HT-29 (cell line): ENCODE measurements at regions not wholly inside any gene's neighbourhood (a gene's known extent, or its start where the extent isn't known, plus 50 kb on each side); places are given as distances from the start of the nearest gene placed in this dataset.
A peak's percentile ranks its signal among the peaks of the same experiment; 100 is the strongest.

Source experiments
- DNase-seq: peaks from one replicate; pipeline ENCODE4 v3.0.0-alpha.2; 2015; ENCODE audit warnings: low spot score

DNA sequence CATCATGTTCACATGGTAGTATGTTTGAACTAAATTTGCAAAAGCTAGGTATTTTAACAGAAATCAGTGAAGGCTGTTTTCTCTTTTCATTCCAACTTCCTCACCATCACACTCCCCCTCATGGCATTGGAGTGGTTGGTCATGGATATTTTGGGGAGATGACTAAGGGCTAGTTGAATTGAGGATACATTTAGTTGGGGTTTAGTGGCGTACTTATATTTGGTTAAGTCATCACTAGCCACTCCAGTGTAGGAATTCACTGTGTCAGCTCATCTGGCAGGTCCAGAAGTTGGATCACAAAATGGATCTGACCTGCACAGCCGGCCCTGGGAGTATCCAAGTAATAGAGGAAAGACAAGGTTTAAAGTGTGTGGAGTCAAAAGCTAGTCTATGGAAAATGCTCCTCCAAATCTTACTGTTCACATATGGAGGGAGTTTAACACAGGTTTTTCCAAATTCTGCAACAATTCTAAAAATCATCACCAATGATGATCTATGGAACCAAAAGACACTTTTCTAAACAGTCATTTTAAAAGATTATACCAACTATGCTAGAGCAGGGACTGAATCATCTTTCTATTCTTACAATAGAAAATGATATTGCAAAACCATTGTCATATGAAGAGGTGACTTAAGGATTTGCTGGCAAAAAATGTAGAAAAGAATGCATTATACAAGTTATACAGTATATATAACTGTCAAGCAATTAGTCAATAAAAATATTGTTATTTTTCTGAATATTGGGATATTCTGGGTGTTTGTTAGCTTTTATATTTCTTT is 247.8 kb upstream of the PEX5L start:
- no peak for DNase-seq

DNA sequence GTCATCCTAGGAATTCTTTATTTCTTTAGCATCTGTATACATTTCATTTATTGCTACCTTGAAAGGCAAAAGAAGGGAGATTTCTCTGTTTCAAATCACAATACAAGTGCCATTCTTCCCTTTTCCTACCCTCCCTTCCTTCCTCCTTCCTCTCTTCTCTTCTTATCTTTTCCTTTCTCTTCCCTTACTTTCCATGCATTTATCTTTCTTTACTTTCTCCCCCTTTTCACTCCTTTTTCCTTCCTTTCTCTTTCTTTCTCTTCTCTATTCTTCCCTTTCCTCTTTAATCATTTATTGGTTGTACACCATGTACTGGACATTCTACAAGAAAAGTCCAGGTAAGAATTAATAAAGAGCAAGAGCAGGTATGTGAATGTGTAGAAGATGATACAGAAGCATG is 251.0 kb upstream of the PEX5L start:
- no peak for DNase-seq

DNA sequence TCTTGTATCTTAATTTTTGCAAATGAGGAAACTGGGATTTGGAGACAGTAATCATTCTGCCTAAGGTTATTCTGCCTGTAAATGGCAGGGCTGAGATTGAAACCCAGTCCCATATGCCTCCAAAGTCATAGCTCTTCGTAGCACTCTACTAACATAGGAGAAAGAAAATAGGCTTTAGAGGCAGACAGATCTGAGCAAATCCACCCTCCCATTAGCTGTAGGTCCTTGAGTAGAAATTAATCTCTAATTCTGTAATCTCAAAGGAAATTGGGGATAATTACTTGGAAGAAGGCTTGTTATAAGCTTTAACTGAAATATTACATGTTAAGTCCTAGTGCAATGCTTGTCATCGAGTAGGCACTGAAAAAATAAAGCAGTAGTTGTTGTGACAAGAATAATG is 252.1 kb upstream of the PEX5L start:
- DNase-seq = no peak

DNA sequence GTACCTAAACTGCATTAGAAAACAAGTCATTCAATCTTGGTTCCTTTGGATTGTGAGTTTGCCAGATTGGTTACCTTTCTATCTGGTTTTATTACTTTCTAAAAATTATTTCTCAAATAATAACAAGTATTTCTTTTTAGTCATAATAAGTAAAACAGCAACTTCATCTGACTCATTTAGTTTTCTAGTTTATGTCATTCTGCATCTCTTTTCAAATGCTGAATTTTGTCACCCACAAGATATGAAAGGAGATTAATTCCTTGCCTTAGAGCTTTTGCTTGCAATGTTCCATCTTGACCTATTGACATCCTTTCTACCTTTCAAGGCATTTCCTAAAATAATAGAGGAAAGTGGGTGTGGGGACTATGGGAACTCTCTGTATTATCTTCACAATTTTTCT is 253.6 kb upstream of the PEX5L start:
- no peak for DNase-seq

DNA sequence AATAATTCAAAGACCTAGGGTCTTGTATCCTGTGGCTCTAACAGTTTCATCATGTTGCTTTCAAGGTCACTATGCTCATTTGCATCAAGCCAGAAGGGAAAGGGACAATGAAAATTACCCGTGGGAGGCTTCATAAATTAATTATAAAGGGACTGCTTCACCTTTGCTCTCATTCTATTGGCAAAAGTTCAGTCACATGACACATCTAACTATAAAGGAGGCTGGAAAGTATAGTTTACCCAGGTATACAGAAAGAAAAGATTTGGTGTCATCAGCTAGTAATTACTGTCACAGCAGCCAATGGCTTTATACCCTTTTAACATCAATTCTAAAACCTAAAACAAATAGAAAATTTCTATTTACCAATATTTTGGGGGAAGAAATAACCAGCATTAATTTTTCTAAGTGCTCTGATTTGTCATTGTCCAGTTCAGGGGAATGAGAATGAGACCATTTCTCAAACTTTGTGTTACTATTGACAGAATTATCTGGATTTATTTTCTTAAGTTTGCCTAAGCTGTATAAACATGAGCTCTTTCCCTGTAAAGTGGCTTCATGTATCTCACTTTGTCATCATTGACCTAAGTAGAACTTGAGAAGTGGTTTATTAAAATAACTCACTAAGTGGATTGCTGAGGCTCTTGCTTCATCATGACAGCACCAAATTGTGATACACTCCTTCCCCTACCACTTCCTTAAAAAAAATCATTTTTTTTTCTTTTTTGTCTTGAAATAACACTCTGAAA is 257.7 kb upstream of the PEX5L start:
- no peak for DNase-seq

DNA sequence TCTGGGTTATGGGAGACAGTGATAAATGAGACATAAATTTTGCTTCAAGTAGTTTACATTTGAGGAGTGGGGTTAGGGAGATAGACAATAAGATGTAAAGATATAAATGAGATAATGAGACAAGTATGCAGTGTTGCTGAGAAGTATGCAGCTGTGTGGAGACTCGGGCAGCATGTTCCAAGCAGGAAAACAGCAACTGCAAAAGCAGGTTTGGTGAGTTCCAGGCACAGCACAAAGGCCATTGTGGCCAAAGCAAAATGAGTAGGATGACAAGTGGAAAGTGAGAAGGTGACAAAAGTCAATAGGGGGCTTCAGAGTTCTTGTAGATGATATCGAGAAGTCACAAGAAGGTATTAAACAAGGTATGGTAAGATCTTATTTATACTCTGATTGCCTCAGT is 259.1 kb upstream of the PEX5L start:
- DNase-seq = peak; percentile 12

DNA sequence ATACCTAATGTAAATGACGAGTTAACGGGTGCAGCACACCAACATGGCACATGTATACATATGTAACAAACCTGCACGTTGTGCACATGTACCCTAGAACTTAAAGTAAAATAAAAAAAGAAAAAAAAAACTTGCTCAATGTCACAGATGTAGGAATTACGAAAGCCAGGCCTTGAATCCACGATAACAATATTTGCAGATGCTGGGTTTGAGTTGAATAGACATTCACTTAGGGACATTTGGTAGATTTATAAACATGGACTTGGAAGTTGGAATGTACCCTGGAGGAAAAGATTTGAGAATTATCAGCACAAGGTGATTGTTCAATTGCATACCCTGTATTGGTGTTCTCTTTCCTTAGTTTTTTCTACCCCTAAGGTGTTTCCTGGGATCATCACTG is 260.2 kb upstream of the PEX5L start:
- no peak for DNase-seq

DNA sequence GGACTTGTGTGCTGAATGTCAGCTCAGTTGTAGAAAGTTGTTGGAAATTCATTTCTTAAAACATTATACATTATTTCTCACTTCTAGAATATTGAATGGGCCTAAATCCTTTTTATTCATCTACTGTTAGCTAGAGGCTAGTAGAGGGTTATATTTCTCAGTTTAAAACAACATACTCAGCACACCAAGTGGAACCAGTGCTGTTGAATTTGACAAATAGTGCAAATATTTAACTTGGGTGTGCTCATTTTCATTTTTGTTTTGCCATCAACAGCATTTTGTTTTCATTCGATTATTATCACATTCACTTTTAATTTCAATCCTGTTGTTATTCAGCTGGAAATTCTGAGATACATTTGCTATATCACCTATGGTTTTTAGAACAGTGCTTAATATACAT is 269.4 kb upstream of the PEX5L start:
- no peak for DNase-seq

DNA sequence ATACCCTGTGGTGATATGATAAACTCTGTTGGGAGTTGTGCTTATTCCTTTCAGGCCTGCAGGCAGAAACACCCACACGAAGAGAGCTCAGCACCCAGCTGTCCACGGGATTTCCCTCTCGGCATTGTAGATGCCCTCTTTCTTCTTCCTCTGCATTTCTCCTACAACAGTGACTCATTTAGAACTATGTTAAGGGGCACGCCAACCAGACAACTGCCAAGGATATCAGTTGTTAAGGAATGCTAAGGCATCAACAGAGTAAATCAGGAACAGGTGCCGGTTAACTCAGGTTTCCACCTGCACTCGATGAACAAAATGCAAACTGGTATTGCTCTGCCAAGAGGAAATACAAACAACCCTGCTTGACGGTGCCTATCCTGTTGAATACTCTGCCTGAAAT is 270.0 kb upstream of the PEX5L start:
- no peak for DNase-seq

DNA sequence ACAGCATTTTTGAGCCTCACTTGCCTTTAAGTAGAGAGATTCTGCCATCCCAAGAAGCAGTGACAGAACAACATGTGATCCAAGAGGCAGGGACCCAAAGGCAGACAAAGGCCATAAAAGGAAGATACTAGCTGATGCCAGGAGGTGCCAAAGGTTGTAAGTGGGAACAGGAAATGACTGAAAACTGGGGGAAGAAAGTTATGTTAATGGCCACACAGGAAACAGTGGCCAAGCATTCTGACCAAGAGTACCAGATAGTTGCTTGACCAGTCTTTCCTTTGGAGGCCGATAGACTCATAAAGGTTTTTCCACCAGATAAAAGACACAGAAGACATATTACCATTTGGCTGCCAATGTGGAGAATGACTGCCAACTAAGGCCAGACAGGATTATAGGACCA is 274.5 kb upstream of the PEX5L start:
- DNase-seq = no peak

DNA sequence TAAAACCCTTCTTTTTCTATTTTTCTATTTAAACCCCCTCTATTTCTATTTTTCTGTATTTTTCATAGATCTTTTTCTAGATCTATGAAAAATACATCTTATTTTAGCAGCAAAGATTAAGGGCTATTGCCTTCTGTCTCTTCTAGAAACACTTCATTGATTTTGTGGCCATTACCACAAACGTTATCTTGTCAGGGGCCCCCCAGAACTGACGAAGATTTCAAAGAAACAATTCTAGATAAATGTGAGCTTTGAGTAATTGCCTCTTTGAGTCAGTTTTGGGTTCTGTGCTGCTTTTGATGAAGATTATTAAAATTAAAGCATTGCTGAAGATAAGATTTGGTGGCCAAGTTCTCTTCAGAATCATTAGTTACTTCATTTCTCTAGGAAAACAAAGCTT is 279.6 kb upstream of the PEX5L start:
- DNase-seq = no peak

DNA sequence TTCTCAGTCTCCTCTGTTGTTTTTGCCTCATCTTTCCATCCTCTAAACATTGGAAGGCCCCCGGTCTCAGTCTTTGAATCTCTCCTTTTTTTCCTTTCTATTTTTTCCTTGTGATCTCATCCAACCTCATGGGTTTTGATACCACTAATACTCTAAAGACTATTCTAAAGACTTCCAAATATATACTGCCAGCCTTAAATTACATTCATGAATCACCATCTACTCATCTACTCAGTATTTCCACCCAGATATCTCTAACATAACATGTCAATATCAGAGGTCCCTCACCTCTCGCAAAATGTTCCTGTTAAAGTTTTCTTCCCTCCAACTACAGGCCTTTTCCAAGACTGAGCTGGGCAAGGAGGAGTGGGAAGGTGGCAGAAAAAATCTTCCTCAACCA is 282.5 kb upstream of the TTC14 start:
- DNase-seq = no peak

DNA sequence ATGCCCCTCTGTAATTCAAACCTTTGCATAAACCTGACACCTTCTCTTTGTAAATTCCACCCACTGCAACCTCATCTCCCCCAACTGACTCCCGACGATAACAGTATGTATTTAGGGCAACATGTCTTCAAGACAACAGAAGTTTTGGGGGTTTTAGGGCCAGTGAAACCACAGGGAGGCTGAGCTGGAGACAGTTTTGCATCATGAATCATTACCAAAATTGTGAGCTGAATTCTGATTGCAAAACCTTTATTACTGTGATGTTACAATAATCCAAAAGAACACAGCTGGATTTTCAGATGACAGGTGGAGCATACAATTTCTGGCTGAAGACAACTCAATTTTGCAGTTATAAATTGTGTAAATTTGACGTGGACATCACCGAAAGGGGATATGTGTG is 281.3 kb upstream of the TTC14 start:
- DNase-seq = no peak

DNA sequence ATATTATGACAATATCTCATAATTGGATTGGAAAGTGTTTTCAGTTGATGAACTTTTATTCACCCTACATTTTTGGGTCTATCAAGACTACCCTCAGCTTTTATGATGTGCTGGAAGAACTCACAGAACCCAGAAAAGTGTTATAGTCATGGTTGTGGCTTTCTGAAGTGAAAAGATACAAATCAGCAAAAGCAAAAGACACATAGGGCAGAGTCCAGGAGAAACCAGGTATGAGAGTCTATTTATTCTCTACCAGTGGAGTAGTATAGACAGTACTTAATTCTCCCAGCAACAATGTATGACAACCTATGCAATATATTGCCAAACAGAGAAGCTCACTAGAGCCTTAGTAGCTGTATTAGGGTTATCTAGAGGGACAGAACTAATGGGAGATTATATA is 280.4 kb upstream of the TTC14 start:
- no peak for DNase-seq

DNA sequence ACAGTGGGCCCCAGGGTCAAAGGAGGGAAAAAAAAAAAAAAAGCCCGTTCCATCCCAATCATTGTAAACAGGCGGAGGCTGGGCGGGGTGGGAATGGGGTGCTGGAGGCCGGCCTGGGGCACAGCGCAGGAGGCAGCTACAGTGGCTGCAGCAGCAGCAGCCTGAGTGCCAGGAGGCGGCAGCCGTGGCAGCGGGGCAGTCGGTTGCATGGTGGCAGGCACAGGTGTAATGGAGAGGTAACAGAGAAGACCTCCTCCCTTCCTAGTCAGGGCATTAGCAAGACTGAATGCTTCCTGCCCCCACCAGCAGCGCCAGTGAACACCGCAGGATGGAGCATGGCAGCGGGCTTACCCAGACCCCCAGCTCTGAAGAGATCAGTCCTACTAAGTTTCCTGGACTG is 279.1 kb upstream of the TTC14 start:
- no peak for DNase-seq

DNA sequence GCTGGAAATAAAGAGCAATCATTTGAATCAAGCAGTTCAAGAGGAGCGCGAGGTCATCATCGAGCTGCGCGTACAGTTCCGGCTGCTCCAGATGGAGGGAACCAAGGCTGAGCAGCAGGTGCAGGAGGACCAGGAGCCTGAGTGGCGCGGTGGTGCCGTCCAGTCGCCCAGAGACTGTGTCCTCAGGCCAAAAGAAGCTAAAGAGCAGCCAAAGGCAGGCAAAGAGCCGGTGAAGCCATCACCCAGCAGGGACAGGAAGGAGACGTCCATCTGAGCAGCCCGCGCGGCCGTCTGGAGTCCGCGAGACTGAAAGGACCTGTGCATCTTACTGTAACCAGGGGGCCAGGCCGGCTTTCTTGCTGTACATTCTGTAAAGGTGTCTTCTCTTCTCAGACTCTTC is 277.2 kb upstream of the TTC14 start:
- no peak for DNase-seq

DNA sequence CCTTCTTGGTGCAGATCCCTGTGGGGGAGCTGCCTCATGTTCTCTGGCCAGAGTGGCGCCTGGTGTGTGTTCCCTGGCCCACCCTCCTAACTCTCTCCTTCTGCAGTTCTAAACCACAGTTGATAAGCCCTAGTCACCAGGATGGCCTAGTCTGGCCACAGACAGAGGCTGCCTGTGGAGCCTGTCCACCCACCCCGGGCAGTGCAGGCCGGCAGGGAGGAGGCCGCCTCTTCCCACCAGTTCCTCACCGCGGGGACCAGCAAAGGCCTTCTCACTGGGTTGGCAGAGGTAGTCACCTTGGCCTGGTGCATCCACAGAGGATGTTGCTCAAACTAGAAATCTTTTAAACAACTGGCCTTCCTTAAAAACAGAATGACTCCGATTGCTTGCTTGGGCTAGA is 276.4 kb upstream of the TTC14 start:
- no peak for DNase-seq

DNA sequence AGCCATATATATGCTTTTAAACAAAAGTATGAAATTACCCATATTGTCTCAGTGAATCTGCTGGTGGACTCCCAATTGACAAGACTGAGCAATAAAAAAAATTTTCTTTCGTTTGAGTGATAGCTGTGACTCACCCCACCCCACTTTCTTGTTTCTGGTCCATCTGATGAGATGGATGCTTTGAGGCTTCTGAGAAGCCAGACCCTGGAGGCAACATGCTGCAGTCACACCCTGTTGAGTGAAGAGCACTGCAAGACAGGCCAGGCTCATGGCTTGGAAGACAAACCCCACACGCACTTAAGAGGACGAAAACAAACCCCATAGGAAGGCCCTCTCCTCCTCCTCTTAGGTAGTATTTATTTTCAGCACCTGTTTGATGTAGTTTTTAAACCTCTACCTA is 276.0 kb upstream of the TTC14 start:
- no peak for DNase-seq

DNA sequence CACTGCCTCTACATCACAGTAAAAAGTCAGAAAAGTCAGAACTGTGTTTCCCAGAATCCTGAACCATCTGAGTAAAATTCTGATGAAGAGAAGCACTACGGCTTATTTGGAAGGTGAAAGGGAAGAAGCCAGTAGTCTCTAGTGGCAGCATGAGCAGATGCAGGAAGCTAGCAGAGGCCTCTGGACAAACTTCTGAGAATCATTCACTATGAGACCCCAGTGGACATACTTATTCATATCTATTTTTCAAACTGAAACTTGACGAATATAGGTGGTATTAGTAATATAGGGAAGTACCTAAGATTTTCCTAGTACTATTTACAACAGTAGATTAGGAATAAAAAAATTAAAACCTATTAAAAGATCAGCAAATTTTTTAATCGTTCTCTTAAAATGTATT is 272.8 kb upstream of the TTC14 start:
- DNase-seq = no peak

DNA sequence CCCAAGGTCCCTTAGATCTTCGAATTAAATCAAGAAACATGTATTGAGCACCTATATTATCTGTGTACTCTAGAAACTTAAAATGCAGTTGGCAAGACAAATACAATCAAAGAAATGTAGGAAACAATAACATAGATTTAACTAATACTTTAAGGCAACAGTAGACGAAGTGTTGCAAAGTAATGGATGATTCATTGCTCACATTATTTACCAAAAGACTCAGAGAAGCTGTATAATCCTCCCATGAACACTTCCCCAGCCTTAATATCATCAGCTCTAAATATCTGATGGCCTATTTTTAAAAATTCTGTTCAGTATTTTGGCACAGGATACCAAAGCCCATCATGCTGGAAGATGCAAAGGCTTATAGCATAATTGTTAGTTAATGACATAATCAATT is 272.1 kb upstream of the TTC14 start:
- DNase-seq = no peak

DNA sequence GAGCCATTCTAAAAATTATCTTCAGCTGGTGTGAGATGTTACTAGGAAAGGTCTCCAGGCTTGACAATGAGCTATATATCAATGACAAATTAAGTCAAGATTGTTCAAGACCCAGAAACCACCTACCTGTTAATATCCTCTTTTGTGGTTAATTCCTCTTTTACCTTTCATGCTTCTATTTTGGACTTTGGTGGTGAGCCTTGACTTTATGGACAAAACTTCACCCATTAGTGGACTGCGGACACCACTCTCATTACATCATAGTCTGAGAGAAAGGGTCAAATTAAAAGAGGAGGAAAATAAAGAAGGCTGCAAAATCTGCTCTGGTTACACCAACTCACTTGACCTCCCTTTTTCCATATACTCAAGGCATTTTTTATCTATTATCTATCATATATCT is 271.5 kb upstream of the TTC14 start:
- DNase-seq = no peak

DNA sequence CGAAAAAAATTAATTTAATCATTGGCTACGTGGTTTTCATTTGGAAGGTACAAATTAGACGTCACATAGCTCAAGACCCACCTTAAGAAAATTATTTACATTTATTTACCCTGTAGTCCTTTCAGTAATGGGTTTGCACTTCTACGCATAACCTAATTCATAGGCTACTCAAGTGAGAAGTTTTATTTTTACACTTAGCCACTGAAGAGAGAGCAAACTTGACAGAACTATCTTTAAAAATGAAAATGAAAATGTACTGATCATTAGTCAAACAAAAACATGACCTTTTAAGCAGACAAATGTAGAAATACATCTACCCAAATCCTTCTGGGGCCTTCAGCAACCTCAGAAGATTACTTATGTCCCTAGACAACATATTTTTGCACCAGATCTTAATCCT is 269.4 kb upstream of the TTC14 start:
- DNase-seq = no peak

DNA sequence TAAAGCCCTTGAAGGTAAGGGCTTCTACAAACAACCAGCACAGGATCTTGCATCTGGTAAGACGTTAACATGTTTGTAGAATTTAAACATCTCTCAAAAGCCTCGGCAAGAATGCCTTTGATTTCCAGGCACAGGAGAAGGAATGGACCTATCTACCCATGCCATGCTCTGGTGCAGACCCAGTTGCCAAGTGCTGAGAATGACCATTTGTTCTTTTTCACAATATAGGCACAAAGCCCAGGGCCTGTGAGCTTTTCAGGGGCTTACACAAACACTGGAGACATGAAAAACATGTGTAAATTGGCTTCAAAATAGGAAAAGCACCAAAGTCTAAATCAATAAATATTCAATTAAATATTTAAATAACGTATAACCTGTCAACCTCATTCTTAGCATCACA is 266.9 kb upstream of the TTC14 start:
- no peak for DNase-seq

DNA sequence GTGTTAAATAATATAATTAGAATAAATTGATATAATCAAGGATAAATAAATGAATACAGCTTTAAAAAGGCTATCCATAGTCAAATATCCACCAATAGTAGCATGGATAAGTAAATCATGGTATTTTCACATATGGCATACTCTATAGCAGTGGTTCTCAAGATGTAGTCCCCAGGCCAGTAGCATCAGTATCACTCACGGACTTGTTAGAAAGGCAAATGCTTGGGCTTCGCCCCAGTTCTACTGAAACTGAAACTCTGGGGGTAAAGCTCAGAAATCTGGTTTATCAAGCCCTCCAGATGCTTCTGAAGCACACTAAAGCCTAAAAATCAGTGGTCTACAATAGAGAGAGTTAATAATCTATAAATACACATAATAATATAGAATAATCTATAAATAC is 261.6 kb upstream of the TTC14 start:
- DNase-seq = no peak
